ENCODE measurements at regions not wholly inside any gene's neighbourhood (a gene's known extent, or its start where the extent isn't known, plus 50 kb on each side); places are given as distances from the start of the nearest gene placed in this dataset.

DNA sequence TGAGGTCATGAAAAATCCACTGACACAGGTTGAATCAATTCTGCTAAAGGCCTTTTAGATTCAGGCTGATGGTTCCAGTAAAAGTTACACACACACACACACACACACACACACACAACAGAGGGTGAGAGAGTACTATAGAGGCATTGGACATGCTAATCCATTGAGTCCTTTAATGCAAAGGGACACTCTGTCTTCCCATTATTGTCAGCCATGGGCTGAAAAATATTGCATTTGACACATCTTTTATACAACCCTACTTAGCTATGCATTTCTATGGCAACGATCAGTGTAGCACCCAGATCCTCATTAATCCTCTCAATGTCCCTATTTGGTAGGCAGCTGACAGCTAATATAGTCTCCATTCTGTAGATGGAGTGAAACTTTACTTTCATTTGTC, 440.8 kb upstream of the RGPD4 start:
- Histone ChIP-seq H2AFZ (ENCODE audit: low read length) (no peak overlapping the region), H2BK5ac (ENCODE audit: low read length) (no peak overlapping the region), H3K23ac (ENCODE audit: low read depth, low read length, poor library complexity) (no peak overlapping the region), H2BK15ac (ENCODE audit: low read length) (no peak overlapping the region), H3K14ac (ENCODE audit: low read length) (no peak overlapping the region), H3K36me3 (replicated peaks in 1 of 2; ENCODE audit: control insufficient read depth in 2 of 2, insufficient read depth in 2 of 2, low read length in 2 of 2) (no peaks in the 10 kb centered on the region), H4K8ac (ENCODE audit: low read depth, low read length) (no peak overlapping the region), H2BK12ac (ENCODE audit: low read length) (no peak overlapping the region), H2BK120ac (ENCODE audit: low read depth, low read length) (no peak overlapping the region), H3K18ac (ENCODE audit: low read length) (no peak overlapping the region), H3K4me2 (ENCODE audit: insufficient read depth, low read length, poor library complexity, severe bottlenecking) (no peak overlapping the region), H3K9me3 (replicated peaks in 1 of 2; ENCODE audit: control insufficient read depth in 2 of 2, insufficient read depth in 1 of 2, low read depth in 1 of 2, low read length in 2 of 2) (peaks cover 0 to 5% of the 10 kb centered on the region in 2 donors), H3K9ac (ENCODE audit: low read depth, low read length, poor library complexity) (no peak overlapping the region), H3K27ac (replicated peaks; ENCODE audit: low read length) (no peak overlapping the region), H4K91ac (ENCODE audit: low read depth, low read length, poor library complexity) (no peak overlapping the region), H3K4ac (ENCODE audit: low read length) (no peak overlapping the region), H3K4me1 (ENCODE audit: control insufficient read depth in 2 of 2, insufficient read depth in 1 of 2, low read depth in 1 of 2, low read length in 2 of 2) (peaks cover 0 to 3% of the 10 kb centered on the region in 2 donors), H2AK5ac (ENCODE audit: low read depth, low read length) (no peak overlapping the region), H3K27me3 (ENCODE audit: control insufficient read depth in 3 of 3, insufficient read depth in 3 of 3, low read depth in 1 of 3, low read length in 3 of 3) (no peaks in the 10 kb centered on the region), H3K4me3 (ENCODE audit: low read length in 2 of 2) (no peak overlapping the region), H3K79me1 (ENCODE audit: low read depth, low read length) (no peaks in the 10 kb centered on the region)
- no peak for DNase-seq (ENCODE audit: low spot score)
- no CpG with 5 or more reads among the region's 1 CpG for WGBS, 2 donors (ENCODE audit: extremely low coverage in 2 of 2, insufficient read length in 2 of 2, insufficient replicate concordance in 1 of 2)

DNA sequence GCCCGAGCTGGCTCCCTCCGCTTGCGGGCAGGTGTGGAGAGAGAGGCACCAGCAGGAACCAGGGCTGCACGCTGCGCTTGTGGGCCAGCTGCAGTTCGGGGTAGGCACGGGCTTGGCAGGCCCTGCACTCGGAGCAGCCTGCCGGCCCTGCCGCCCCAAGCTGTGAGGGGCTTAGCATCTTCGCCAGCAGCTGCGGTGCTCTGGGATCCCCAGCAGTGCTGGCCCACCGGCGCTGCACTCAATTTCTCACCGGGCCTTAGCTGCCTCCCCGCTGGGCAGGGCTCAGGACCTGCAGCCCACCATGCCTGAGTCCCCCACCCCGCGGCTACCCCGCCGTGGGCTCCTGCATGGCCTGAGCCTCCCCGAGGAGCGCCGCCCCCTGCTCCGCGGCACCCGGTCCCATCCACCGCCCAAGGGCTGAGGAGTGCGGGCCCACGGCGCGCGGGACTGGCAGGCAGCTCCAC, 434.4 kb upstream of the RGPD4 start:
- peaks cover 0 to 3% of the 10 kb centered on the region in 2 donors for H3K4me1 ChIP-seq (ENCODE audit: control insufficient read depth in 2 of 2, insufficient read depth in 1 of 2, low read depth in 1 of 2, low read length in 2 of 2)
- H3K9ac ChIP-seq (ENCODE audit: low read depth, low read length, poor library complexity), result peak overlapping the region; percentile 44
- no peak overlapping the region for H2AK5ac ChIP-seq (ENCODE audit: low read depth, low read length)
- DNase-seq (ENCODE audit: low spot score), result no peak
- WGBS, 2 donors (ENCODE audit: extremely low coverage in 2 of 2, insufficient read length in 2 of 2, insufficient replicate concordance in 1 of 2), result no CpG with 5 or more reads among the region's 32 CpGs
- H3K79me1 ChIP-seq (ENCODE audit: low read depth, low read length), result no peaks in the 10 kb centered on the region
- H3K18ac ChIP-seq (ENCODE audit: low read length), result peak overlapping the region; percentile 48
- H3K23ac ChIP-seq (ENCODE audit: low read depth, low read length, poor library complexity), result peak overlapping the region; percentile 10
- H2BK120ac ChIP-seq (ENCODE audit: low read depth, low read length), result no peak overlapping the region
- no peak overlapping the region for H2BK5ac ChIP-seq (ENCODE audit: low read length)
- peak overlapping the region; percentile 33 for H2BK15ac ChIP-seq (ENCODE audit: low read length)
- no peaks in the 10 kb centered on the region for H3K27me3 ChIP-seq (ENCODE audit: control insufficient read depth in 3 of 3, insufficient read depth in 3 of 3, low read depth in 1 of 3, low read length in 3 of 3)
- no peak overlapping the region for H2BK12ac ChIP-seq (ENCODE audit: low read length)
- H3K4me2 ChIP-seq (ENCODE audit: insufficient read depth, low read length, poor library complexity, severe bottlenecking), result no peak overlapping the region
- H3K4me3 ChIP-seq (ENCODE audit: low read length in 2 of 2), result no peak overlapping the region
- no peaks in the 10 kb centered on the region for H3K36me3 ChIP-seq (replicated peaks in 1 of 2; ENCODE audit: control insufficient read depth in 2 of 2, insufficient read depth in 2 of 2, low read length in 2 of 2)
- H3K27ac ChIP-seq (replicated peaks; ENCODE audit: low read length), result no peak overlapping the region
- H3K14ac ChIP-seq (ENCODE audit: low read length), result no peak overlapping the region
- H4K8ac ChIP-seq (ENCODE audit: low read depth, low read length), result no peak overlapping the region
- peaks cover 0 to 3% of the 10 kb centered on the region in 2 donors for H3K9me3 ChIP-seq (replicated peaks in 1 of 2; ENCODE audit: control insufficient read depth in 2 of 2, insufficient read depth in 1 of 2, low read depth in 1 of 2, low read length in 2 of 2)
- H2AFZ ChIP-seq (ENCODE audit: low read length), result no peak overlapping the region
- no peak overlapping the region for H4K91ac ChIP-seq (ENCODE audit: low read depth, low read length, poor library complexity)
- no peak overlapping the region for H3K4ac ChIP-seq (ENCODE audit: low read length)

DNA sequence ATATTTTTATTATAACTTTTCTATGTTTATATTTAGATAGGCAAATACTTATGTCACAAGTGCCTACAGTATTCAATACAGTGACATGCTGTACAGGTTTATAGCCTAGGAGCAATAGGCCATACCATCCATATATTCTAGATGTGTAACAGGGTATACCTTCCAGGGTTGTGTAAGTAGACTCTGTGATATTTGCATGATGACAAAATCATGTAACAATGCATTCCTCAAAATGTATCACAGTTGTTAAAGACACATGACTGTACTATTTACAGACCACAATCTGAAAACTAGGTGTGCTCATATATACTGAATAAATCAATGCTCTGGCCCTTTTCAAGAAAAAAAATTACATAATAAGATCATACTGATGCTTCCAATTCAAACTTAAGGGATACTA, 433.2 kb upstream of the RGPD4 start:
- Histone ChIP-seq H3K23ac (ENCODE audit: low read depth, low read length, poor library complexity) (no peak overlapping the region), H2AK5ac (ENCODE audit: low read depth, low read length) (no peak overlapping the region), H4K8ac (ENCODE audit: low read depth, low read length) (no peak overlapping the region), H2BK5ac (ENCODE audit: low read length) (no peak overlapping the region), H3K18ac (ENCODE audit: low read length) (no peak overlapping the region), H3K4me1 (ENCODE audit: control insufficient read depth in 2 of 2, insufficient read depth in 1 of 2, low read depth in 1 of 2, low read length in 2 of 2) (peaks cover 0 to 3% of the 10 kb centered on the region in 2 donors), H3K4me2 (ENCODE audit: insufficient read depth, low read length, poor library complexity, severe bottlenecking) (no peak overlapping the region), H2BK15ac (ENCODE audit: low read length) (no peak overlapping the region), H3K4me3 (ENCODE audit: low read length in 2 of 2) (no peak overlapping the region), H2AFZ (ENCODE audit: low read length) (no peak overlapping the region), H3K27ac (replicated peaks; ENCODE audit: low read length) (no peak overlapping the region), H3K14ac (ENCODE audit: low read length) (no peak overlapping the region), H2BK12ac (ENCODE audit: low read length) (no peak overlapping the region), H3K4ac (ENCODE audit: low read length) (no peak overlapping the region), H3K9me3 (replicated peaks in 1 of 2; ENCODE audit: control insufficient read depth in 2 of 2, insufficient read depth in 1 of 2, low read depth in 1 of 2, low read length in 2 of 2) (no peaks in the 10 kb centered on the region), H3K27me3 (ENCODE audit: control insufficient read depth in 3 of 3, insufficient read depth in 3 of 3, low read depth in 1 of 3, low read length in 3 of 3) (no peaks in the 10 kb centered on the region), H3K9ac (ENCODE audit: low read depth, low read length, poor library complexity) (no peak overlapping the region), H4K91ac (ENCODE audit: low read depth, low read length, poor library complexity) (no peak overlapping the region), H3K79me1 (ENCODE audit: low read depth, low read length) (no peaks in the 10 kb centered on the region), H3K36me3 (replicated peaks in 1 of 2; ENCODE audit: control insufficient read depth in 2 of 2, insufficient read depth in 2 of 2, low read length in 2 of 2) (no peaks in the 10 kb centered on the region), H2BK120ac (ENCODE audit: low read depth, low read length) (no peak overlapping the region)
- no peak for DNase-seq (ENCODE audit: low spot score)

DNA sequence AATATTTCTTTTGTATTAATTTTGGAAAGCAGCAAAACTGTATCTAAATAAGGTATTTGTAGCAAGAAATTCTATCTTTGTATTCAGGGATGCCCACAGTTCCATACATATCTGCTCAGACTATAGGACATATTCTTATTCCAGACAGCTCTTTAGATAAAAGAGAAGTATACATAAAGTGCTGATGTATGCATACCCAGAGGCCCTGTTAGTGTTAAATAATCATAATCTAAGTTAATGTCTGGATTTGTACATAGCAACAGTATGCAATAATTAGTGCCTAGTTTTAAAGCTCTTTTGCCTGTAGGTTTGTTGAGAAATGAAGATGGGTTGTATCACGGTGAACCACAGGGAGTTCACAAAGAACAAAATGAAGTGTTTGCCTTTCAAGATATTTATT, 428.0 kb upstream of the RGPD4 start:
- Histone ChIP-seq H3K36me3 (replicated peaks in 1 of 2; ENCODE audit: control insufficient read depth in 2 of 2, insufficient read depth in 2 of 2, low read length in 2 of 2) (no peaks in the 10 kb centered on the region), H4K91ac (ENCODE audit: low read depth, low read length, poor library complexity) (no peak overlapping the region), H3K18ac (ENCODE audit: low read length) (no peak overlapping the region), H3K4me2 (ENCODE audit: insufficient read depth, low read length, poor library complexity, severe bottlenecking) (no peak overlapping the region), H2BK5ac (ENCODE audit: low read length) (no peak overlapping the region), H3K4me1 (ENCODE audit: control insufficient read depth in 2 of 2, insufficient read depth in 1 of 2, low read depth in 1 of 2, low read length in 2 of 2) (no peaks in the 10 kb centered on the region), H3K23ac (ENCODE audit: low read depth, low read length, poor library complexity) (no peak overlapping the region), H2BK15ac (ENCODE audit: low read length) (no peak overlapping the region), H3K4ac (ENCODE audit: low read length) (no peak overlapping the region), H3K79me1 (ENCODE audit: low read depth, low read length) (no peaks in the 10 kb centered on the region), H4K8ac (ENCODE audit: low read depth, low read length) (no peak overlapping the region), H3K27me3 (ENCODE audit: control insufficient read depth in 3 of 3, insufficient read depth in 3 of 3, low read depth in 1 of 3, low read length in 3 of 3) (no peaks in the 10 kb centered on the region), H2AK5ac (ENCODE audit: low read depth, low read length) (no peak overlapping the region), H3K27ac (replicated peaks; ENCODE audit: low read length) (no peak overlapping the region), H3K14ac (ENCODE audit: low read length) (no peak overlapping the region), H2BK12ac (ENCODE audit: low read length) (no peak overlapping the region), H3K9ac (ENCODE audit: low read depth, low read length, poor library complexity) (no peak overlapping the region), H3K4me3 (ENCODE audit: low read length in 2 of 2) (no peak overlapping the region), H3K9me3 (replicated peaks in 1 of 2; ENCODE audit: control insufficient read depth in 2 of 2, insufficient read depth in 1 of 2, low read depth in 1 of 2, low read length in 2 of 2) (no peaks in the 10 kb centered on the region), H2AFZ (ENCODE audit: low read length) (no peak overlapping the region), H2BK120ac (ENCODE audit: low read depth, low read length) (no peak overlapping the region)
- no CpG with 5 or more reads among the region's 1 CpG for WGBS, 2 donors (ENCODE audit: extremely low coverage in 2 of 2, insufficient read length in 2 of 2, insufficient replicate concordance in 1 of 2)
- no peak for DNase-seq (ENCODE audit: low spot score)
